ENCODE measurements at regions not wholly inside any gene's neighbourhood (a gene's known extent, or its start where the extent isn't known, plus 50 kb on each side); places are given as distances from the start of the nearest gene placed in this dataset.

GRCh38 chr21:22573834-22574233, 1575.6 kb downstream of the NCAM2 start:
- DNase-seq (ENCODE audit: low spot score), result no peak

GRCh38 chr21:22575165-22575584, 1577.0 kb downstream of the NCAM2 start:
- no peak for DNase-seq (ENCODE audit: low spot score)

GRCh38 chr21:22579741-22580140, 1581.5 kb downstream of the NCAM2 start:
- no peak for DNase-seq (ENCODE audit: low spot score)

GRCh38 chr21:22582026-22582425, 1583.8 kb downstream of the NCAM2 start:
- DNase-seq (ENCODE audit: low spot score), result no peak

- no peak for DNase-seq (ENCODE audit: low spot score)
Observed at GRCh38 chr21:22584308-22584707, 1586.1 kb downstream of the NCAM2 start.

GRCh38 chr21:22585558-22585957, 1587.3 kb downstream of the NCAM2 start:
- no peak for DNase-seq (ENCODE audit: low spot score)

- DNase-seq (ENCODE audit: low spot score), result no peak
Observed at GRCh38 chr21:22597660-22598255, 1599.5 kb downstream of the NCAM2 start.

- no peak for DNase-seq (ENCODE audit: low spot score)
Observed at GRCh38 chr21:22609802-22610201, 1611.6 kb downstream of the NCAM2 start.

- no peak for DNase-seq (ENCODE audit: low spot score)
Observed at GRCh38 chr21:22627911-22628310, 1629.7 kb downstream of the NCAM2 start.

- no peak for DNase-seq (ENCODE audit: low spot score)
Observed at GRCh38 chr21:22630953-22631465, 1632.8 kb downstream of the NCAM2 start.

- DNase-seq (ENCODE audit: low spot score), result no peak
Observed at GRCh38 chr21:22632176-22632575, 1634.0 kb downstream of the NCAM2 start.

- no peak for DNase-seq (ENCODE audit: low spot score)
Observed at GRCh38 chr21:22649246-22649645, 1651.0 kb downstream of the NCAM2 start.

- no peak for DNase-seq (ENCODE audit: low spot score)
Observed at GRCh38 chr21:22650226-22650625, 1652.0 kb downstream of the NCAM2 start.

- no peak for DNase-seq (ENCODE audit: low spot score)
Observed at GRCh38 chr21:22657781-22658180, 1659.6 kb downstream of the NCAM2 start.

- no peak for DNase-seq (ENCODE audit: low spot score)
Observed at GRCh38 chr21:22670148-22670547, 1671.9 kb downstream of the NCAM2 start.

GRCh38 chr21:22679207-22679606, 1681.0 kb downstream of the NCAM2 start:
- no peak for DNase-seq (ENCODE audit: low spot score)

- DNase-seq (ENCODE audit: low spot score), result no peak
Observed at GRCh38 chr21:22691658-22692057, 1693.4 kb downstream of the NCAM2 start.

- no peak for DNase-seq (ENCODE audit: low spot score)
Observed at GRCh38 chr21:22703521-22703920, 1705.3 kb downstream of the NCAM2 start.

GRCh38 chr21:22710721-22711120, 1712.5 kb downstream of the NCAM2 start:
- DNase-seq (ENCODE audit: low spot score), result no peak

- no peak for DNase-seq (ENCODE audit: low spot score)
Observed at GRCh38 chr21:22711636-22712035, 1713.4 kb downstream of the NCAM2 start.

- no peak for DNase-seq (ENCODE audit: low spot score)
Observed at GRCh38 chr21:22725436-22725835, 1727.2 kb downstream of the NCAM2 start.

GRCh38 chr21:22728091-22728490, 1729.9 kb downstream of the NCAM2 start:
- no peak for DNase-seq (ENCODE audit: low spot score)

GRCh38 chr21:22743085-22743484, 1744.9 kb downstream of the NCAM2 start:
- no peak for DNase-seq (ENCODE audit: low spot score)

- DNase-seq (ENCODE audit: low spot score), result no peak
Observed at GRCh38 chr21:22754746-22755145, 1756.5 kb downstream of the NCAM2 start.

All from mucosa of gallbladder (tissue), 1 donor.